ENCODE measurements at regions not wholly inside any gene's neighbourhood (a gene's known extent, or its start where the extent isn't known, plus 50 kb on each side); places are given as distances from the start of the nearest gene placed in this dataset.
"Not testable (repeated sequence)": the region's sequence is repeated elsewhere in the genome, so short reads cannot be mapped to it uniquely, and the experiment has no call there.

- no peak for DNase-seq
Observed at GRCh38 chr9:24258626-24259025, 287.1 kb downstream of the IZUMO3 start.

DNA sequence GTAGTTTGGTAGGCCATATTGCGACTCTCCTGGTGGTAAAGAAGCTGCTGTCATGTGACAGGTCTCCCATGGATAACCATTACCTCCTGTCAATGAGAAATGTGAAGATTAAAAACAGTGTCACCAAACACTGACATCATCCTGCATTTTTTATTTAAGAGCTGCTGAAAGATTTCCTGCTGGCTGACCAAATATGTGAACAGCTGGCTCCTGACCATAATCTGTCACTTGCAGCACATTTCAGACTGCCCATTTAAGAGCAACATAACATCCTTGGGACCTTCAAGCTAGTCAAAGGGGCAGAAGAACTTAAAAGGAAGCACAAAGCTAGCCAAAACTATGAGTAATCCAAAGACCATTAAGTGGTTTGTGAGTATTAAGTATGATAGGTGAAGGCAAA lies 288.0 kb downstream of the IZUMO3 start:
- peaks cover 23% of the 10 kb centered on the region for H3K9me3 Mint-ChIP-seq
- no peak overlapping the region for H3K4me3 Mint-ChIP-seq
- no peaks in the 10 kb centered on the region for H3K36me3 Mint-ChIP-seq (ENCODE audit: insufficient read depth)
- DNase-seq (no peak), ATAC-seq (no peak)
- no peaks in the 10 kb centered on the region for H3K4me1 Mint-ChIP-seq (ENCODE audit: low read depth)
- no peaks in the 10 kb centered on the region for H3K27me3 Mint-ChIP-seq (ENCODE audit: low read depth)

More at GRCh38 chr9:24258626-24259025, 287.1 kb downstream of the IZUMO3 start:
- no peak for ATAC-seq
- peaks cover 15% of the 10 kb centered on the region for H3K9me3 Mint-ChIP-seq
- no peak overlapping the region for H3K4me3 Mint-ChIP-seq
- no peaks in the 10 kb centered on the region for H3K36me3 Mint-ChIP-seq (ENCODE audit: insufficient read depth)
- H3K4me1 Mint-ChIP-seq (ENCODE audit: low read depth) = no peaks in the 10 kb centered on the region
- H3K27me3 Mint-ChIP-seq (ENCODE audit: low read depth) = no peaks in the 10 kb centered on the region

DNA sequence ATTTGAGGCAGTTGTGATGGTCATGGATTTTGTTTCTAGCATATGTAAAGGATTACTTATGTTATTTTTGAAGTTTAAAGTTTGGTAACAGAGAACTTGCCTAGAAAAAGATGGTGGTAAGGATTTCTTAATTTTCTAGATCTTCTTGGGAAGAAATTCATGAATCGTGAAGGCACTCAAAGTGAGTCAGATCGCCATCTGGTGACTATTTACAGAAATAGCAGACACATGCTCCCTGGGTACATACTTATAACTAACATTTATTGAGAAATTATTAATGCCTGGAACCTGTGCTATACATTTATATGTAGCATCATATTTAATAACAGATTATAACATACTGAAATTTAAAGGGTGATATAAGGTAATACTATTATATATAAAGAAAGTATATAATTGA lies 299.7 kb downstream of the IZUMO3 start:
- no peak for DNase-seq
- H3K9me3 Mint-ChIP-seq = peaks cover 30% of the 10 kb centered on the region
- H3K27me3 Mint-ChIP-seq (ENCODE audit: low read depth) = no peaks in the 10 kb centered on the region
- no peak overlapping the region for H3K4me3 Mint-ChIP-seq
- H3K4me1 Mint-ChIP-seq (ENCODE audit: low read depth) = no peaks in the 10 kb centered on the region
- no peak for ATAC-seq
- no peaks in the 10 kb centered on the region for H3K36me3 Mint-ChIP-seq (ENCODE audit: insufficient read depth)

DNA sequence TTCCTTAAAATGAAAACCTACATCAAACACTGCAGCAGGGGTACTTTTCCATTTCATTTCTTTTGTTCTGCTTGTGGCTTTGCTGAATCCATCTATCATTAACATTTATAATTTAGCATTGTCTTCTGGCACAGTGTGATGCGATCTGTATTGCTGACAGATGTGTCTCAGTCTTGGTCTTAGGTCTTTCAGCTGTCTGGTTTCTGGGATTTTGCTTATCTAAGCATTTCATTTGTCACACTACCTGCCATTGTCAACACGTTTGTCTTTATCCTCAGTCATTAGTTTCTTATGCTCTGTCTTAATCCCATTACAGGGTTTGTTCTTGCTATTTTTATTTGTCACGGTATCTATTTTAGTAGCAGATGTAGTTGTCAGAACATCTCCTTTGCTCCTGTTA lies 303.1 kb downstream of the IZUMO3 start:
- Mint-ChIP-seq H3K9me3 (peaks cover 28% of the 10 kb centered on the region), H3K27me3 (ENCODE audit: low read depth) (no peaks in the 10 kb centered on the region), H3K4me3 (no peak overlapping the region), H3K36me3 (ENCODE audit: insufficient read depth) (no peaks in the 10 kb centered on the region), H3K4me1 (ENCODE audit: low read depth) (no peaks in the 10 kb centered on the region)
- DNase-seq (no peak), ATAC-seq (no peak)

GRCh38 chr9:24218656-24219055 lies 327.0 kb downstream of the IZUMO3 start:
- Mint-ChIP-seq H3K4me3 (no peak overlapping the region), H3K9me3 (peaks cover 3% of the 10 kb centered on the region), H3K27me3 (ENCODE audit: low read depth) (no peaks in the 10 kb centered on the region), H3K36me3 (ENCODE audit: insufficient read depth) (no peaks in the 10 kb centered on the region), H3K4me1 (ENCODE audit: low read depth) (no peaks in the 10 kb centered on the region)
- no peak for DNase-seq
- no peak for ATAC-seq

DNA sequence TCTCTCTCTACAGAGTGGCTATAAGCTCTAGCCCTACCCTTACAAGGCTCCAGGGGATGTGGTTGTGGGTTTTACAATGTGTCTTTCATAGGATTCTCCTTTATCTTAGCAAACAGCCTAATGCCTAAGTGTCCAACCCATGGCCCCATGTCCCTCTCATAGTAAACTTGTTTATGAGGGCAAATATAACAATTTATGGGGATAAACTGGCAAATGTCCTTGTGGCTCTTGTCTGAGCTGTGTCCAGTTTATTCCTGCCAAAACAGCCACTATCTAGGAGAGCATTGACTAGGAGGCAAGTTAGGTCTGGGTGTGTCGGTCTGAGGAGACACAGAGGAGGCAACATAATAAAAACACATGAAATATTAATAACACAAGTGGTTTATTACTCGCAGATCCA lies 335.1 kb downstream of the IZUMO3 start:
- Mint-ChIP-seq H3K27me3 (ENCODE audit: low read depth) (no peaks in the 10 kb centered on the region), H3K9me3 (peaks cover 9% of the 10 kb centered on the region), H3K4me1 (ENCODE audit: low read depth) (no peaks in the 10 kb centered on the region), H3K4me3 (no peak overlapping the region), H3K36me3 (ENCODE audit: insufficient read depth) (no peaks in the 10 kb centered on the region)
- ATAC-seq (no peak), DNase-seq (no peak)

DNA sequence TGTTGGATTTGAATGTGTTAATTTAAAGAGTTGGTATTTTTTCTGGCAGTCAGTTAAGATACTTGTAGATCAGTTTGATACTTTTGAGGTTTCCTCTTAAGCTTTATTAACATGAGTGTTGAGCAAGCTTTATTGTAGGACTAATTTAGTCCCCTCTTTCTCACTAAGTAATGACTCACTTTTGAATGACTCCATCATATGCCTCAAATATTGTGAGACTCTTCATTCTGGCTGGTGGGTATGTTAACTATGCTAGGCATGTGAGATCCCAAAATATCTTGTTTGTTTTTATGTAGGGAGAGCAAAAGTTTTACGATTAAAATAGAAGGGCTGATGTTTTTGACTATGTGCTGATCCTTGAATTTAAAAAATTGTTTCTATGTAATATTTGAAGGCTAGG lies 355.7 kb downstream of the IZUMO3 start:
- peaks cover 28% of the 10 kb centered on the region for H3K9me3 Mint-ChIP-seq
- H3K4me1 Mint-ChIP-seq (ENCODE audit: low read depth) = no peaks in the 10 kb centered on the region
- DNase-seq (no peak), ATAC-seq (no peak)
- H3K4me3 Mint-ChIP-seq = no peak overlapping the region
- no peaks in the 10 kb centered on the region for H3K27me3 Mint-ChIP-seq (ENCODE audit: low read depth)
- no peaks in the 10 kb centered on the region for H3K36me3 Mint-ChIP-seq (ENCODE audit: insufficient read depth)

DNA sequence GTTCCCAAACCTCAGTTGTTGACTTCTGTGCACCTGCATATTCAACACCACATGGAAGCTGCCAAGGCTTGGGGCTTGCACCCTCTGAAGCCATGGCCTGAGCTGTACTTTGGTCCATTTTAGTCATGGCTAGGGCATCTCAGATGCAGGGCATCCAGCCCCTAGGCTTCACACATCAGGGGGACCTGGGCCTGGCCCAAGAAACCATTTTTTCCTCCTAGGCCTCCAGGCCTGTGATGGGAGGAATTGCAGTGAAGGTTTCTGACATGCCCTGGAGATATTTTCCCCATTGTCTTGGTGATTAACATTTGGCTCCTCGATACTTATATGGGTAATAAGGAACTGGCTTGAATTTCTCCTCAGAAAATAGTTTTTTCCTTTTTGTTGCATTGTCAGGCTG lies 354.5 kb upstream of the ELAVL2 start:
- H3K4me1 Mint-ChIP-seq (ENCODE audit: low read depth); H3K36me3 Mint-ChIP-seq (ENCODE audit: insufficient read depth); DNase-seq; H3K27me3 Mint-ChIP-seq (ENCODE audit: low read depth); H3K4me3 Mint-ChIP-seq; ATAC-seq: not testable (repeated sequence)
- peaks cover 51% of the 10 kb centered on the region for H3K9me3 Mint-ChIP-seq

DNA sequence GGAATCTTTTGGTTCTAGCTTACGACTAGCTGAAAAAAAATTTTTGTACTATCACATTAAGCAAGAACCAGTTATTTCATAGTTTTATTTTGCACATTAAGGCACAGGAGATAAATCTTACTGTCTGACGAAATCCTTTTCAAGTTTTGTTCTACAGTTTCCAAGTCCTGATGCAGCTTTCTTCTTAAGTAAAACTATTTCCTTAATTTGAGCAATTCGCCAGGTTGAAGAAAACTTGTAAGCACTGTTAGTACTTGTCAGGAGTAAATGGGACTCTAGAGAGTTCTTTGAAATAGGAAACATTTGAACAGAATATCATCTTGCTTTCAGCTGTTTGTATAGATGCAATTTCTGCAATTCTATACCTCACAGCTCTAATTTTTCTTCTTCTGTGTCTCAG lies 318.8 kb upstream of the ELAVL2 start:
- Mint-ChIP-seq H3K9me3 (peaks cover 9% of the 10 kb centered on the region), H3K4me3 (no peak overlapping the region), H3K4me1 (ENCODE audit: low read depth) (no peaks in the 10 kb centered on the region), H3K36me3 (ENCODE audit: insufficient read depth) (no peaks in the 10 kb centered on the region), H3K27me3 (ENCODE audit: low read depth) (no peaks in the 10 kb centered on the region)
- ATAC-seq (no peak), DNase-seq (no peak)

DNA sequence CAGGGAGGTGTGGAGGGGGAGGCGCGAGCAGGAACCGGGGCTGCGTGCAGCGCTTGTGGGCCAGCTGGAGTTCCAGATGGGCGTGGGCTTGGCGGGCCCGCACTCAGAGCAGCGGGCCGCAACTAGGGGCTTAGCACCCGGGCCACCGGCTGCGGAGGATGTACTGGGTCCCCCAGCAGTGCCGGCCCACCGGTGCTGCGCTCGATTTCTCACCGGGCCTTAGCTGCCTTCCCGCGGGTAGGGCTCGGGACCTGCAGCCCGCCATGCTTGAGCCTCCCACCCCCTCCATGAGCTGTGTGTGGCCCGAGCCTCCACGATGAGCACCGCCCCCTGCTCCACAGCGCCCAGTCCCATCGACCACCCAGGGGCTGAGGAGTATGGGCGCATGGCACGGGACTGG lies 309.0 kb upstream of the ELAVL2 start:
- not testable (repeated sequence) for ATAC-seq; H3K36me3 Mint-ChIP-seq (ENCODE audit: insufficient read depth); H3K9me3 Mint-ChIP-seq; H3K4me3 Mint-ChIP-seq; DNase-seq; H3K27me3 Mint-ChIP-seq (ENCODE audit: low read depth); H3K4me1 Mint-ChIP-seq (ENCODE audit: low read depth)

DNA sequence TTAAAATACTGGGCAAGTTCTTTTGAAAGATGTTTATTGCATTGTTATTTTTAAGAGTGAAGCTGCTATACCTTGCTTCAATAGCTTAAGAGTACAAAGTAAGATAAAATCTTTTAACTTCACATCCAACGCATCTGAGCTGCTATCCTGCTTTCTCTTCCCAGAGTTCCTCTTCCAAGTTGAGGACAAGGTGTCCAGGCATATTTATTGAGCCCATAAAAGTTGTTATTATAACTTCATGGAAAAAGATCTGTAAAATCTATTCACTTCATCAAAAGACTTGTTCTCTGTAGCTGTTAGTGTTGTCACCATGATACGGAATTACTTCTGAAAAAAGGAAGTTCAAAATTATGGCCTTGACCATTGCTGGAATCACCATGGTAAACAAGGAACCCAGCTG lies 306.2 kb upstream of the ELAVL2 start:
- Mint-ChIP-seq H3K9me3 (peaks cover 6% of the 10 kb centered on the region), H3K4me3 (no peak overlapping the region), H3K4me1 (ENCODE audit: low read depth) (no peaks in the 10 kb centered on the region), H3K36me3 (ENCODE audit: insufficient read depth) (no peaks in the 10 kb centered on the region), H3K27me3 (ENCODE audit: low read depth) (no peaks in the 10 kb centered on the region)
- DNase-seq (no peak), ATAC-seq (no peak)

GRCh38 chr9:24127519-24127918 lies 301.5 kb upstream of the ELAVL2 start:
- DNase-seq = no peak
- ATAC-seq = no peak
- H3K4me1 Mint-ChIP-seq (ENCODE audit: low read depth) = no peaks in the 10 kb centered on the region
- no peaks in the 10 kb centered on the region for H3K27me3 Mint-ChIP-seq (ENCODE audit: low read depth)
- H3K4me3 Mint-ChIP-seq = no peak overlapping the region
- H3K9me3 Mint-ChIP-seq = peaks cover 15% of the 10 kb centered on the region
- no peaks in the 10 kb centered on the region for H3K36me3 Mint-ChIP-seq (ENCODE audit: insufficient read depth)

DNA sequence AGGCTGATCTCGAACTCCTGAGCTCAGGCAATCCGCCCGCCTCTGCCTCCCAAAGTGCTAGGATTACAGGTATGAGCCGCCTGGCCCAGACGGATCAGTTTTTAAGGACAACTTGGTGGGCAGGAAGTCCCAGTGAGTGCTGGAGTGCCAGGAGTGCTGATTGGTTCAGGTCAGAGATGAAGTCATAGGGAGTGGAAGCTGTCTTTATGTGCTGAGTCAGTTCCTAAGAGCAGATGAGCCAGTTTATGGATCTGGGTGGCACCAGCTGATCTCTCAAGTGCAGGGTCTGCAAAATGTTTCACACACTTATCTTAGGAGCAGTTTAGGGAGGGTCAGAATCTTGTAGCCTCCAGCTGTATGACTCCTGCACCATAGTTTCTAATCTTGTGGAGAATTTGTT lies 292.1 kb upstream of the ELAVL2 start:
- ATAC-seq (no peak), DNase-seq (no peak)
- Mint-ChIP-seq H3K9me3 (peaks cover 15% of the 10 kb centered on the region), H3K36me3 (ENCODE audit: insufficient read depth) (no peaks in the 10 kb centered on the region), H3K4me3 (no peak overlapping the region), H3K27me3 (ENCODE audit: low read depth) (no peaks in the 10 kb centered on the region), H3K4me1 (ENCODE audit: low read depth) (no peaks in the 10 kb centered on the region)

DNA sequence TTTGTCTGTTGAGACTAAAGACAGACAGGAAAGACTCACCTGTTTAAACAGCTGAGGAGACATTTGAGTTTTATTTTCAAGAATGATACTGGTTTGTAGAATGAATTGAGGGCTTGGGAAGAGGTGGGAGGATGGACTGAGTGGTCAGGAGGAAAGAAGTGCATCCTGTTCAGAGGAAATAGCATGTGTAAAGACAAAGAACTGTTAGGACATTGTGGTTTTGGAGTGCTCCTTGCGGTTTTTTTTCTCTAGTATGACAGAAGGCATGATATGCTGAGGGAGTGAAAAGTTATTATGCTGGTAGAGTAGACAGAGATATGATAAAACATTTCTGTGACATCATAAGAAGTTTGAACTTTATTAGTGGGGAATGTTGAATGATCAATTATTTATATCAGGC lies 270.7 kb upstream of the ELAVL2 start:
- Mint-ChIP-seq H3K9me3 (peaks cover 22% of the 10 kb centered on the region), H3K4me3 (no peak overlapping the region), H3K36me3 (ENCODE audit: insufficient read depth) (no peaks in the 10 kb centered on the region), H3K4me1 (ENCODE audit: low read depth) (no peaks in the 10 kb centered on the region), H3K27me3 (ENCODE audit: low read depth) (no peaks in the 10 kb centered on the region)
- ATAC-seq (no peak), DNase-seq (no peak)

DNA sequence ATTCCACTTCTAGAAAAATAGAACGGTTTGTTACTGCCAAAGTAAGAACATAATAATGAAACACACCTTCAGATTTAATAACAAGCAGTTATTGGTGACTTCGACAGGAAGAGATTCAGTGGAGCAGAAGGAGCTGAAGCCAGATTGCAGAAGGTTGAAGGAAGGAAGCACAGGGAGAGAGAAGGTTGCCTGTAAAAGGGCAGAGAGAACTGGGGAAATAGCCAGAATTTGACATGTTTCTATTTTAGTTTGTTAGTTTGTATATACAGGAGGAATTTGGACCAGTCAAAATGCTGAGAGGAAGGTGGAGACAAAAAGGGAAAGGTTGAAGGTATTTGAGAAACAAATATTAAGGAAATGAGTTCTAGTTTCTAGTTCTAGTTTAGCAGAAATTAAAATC lies 269.2 kb upstream of the ELAVL2 start:
- no peaks in the 10 kb centered on the region for H3K27me3 Mint-ChIP-seq (ENCODE audit: low read depth)
- H3K36me3 Mint-ChIP-seq (ENCODE audit: insufficient read depth) = no peaks in the 10 kb centered on the region
- ATAC-seq = no peak
- no peak for DNase-seq
- peaks cover 16% of the 10 kb centered on the region for H3K9me3 Mint-ChIP-seq
- H3K4me3 Mint-ChIP-seq = no peak overlapping the region
- H3K4me1 Mint-ChIP-seq (ENCODE audit: low read depth) = no peaks in the 10 kb centered on the region

- Mint-ChIP-seq H3K4me3 (no peak overlapping the region), H3K36me3 (ENCODE audit: insufficient read depth) (no peaks in the 10 kb centered on the region), H3K9me3 (peaks cover 17% of the 10 kb centered on the region), H3K4me1 (ENCODE audit: low read depth) (no peaks in the 10 kb centered on the region), H3K27me3 (ENCODE audit: low read depth) (no peaks in the 10 kb centered on the region)
- no peak for DNase-seq
- no peak for ATAC-seq
Observed at GRCh38 chr9:24090566-24090965, 264.5 kb upstream of the ELAVL2 start.

Data from activated T-cell treated with anti-CD3 and anti-CD28 coated beads, Interleukin-2, amount 50 U/mL, for 4 hours (primary cell).